SW480 (cell line): ENCODE measurements at regions not wholly inside any gene's neighbourhood (a gene's known extent, or its start where the extent isn't known, plus 50 kb on each side); places are given as distances from the start of the nearest gene placed in this dataset.
A peak's percentile ranks its signal among the peaks of the same experiment; 100 is the strongest.

Experiments used
- DNase-seq: peaks from one replicate; pipeline ENCODE4 v3.0.0-alpha.2; 2016; ENCODE audit warnings: low spot score

DNA sequence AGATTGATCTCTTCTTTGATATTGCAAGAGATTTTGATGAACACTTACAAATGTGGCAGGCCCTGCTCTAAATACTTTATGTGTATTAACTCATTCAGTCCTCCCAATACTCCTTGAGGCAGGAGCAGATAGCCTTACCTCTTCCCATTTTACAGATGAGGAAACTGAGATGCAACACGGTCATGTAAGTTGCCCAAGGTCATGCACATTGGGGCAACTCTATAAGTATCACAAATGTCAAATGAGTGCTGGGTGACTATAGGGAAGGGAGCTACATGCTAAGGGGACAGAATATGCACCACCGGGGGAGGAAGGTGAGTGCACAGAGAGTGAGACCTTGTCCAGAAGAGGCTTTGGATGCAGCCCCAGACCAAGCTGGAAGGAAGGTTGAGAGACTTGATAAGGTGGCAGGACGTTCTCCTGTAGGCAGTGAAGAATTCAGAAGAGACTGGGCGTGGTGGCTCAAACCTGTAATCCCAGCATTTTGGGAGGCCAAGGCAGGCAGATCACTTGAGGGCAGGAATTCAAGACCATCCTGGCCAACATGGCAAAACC, 132.3 kb upstream of the PWP1 start:
- no peak for DNase-seq

DNA sequence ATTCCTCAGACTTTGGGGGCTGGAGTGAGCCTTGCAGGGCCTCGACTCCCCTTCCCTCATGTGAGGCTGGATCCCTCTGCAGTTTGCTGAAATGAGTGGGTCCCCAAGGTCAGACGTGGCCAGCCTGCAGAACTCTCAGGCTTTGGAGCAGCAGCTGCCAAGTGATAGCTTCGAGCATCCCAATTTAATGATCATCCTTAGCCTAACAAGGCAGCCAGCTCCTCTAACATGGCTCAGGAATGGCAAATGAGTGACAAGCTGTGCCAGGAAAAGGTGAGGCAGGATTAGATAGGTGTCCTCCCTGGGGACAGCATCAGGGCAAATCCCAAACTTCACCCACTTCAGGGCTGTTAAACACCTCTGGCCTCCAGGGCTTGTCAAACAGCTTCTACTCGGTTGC, 130.7 kb upstream of the PWP1 start:
- DNase-seq, result no peak

- DNase-seq, result no peak
These were observed 128.6 kb upstream of the PWP1 start for GRCh38 chr12:107557026-107557425.

DNA sequence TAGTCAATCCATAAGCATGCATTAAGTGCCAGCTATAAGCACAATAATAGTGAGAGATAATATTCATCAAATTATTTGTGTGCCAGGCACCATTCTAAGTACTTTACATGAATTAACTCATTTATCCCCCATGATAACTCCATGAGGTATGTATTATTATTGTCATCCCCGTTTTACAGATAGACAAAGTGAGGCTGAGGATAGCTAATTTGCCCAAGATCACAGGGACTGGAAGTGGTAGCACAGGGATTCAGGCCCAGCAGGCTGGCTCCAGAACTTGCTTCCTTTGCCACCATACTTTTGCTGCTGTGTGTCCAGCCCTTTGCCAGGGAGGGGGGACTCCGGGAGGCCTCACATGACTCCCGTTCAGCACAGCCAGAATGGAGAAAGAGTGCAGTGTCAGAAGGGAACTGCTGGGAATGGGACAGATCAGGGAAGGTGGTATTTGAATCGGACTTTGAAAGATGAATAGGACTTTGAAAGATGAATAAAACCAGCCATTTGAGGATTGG, 128.0 kb upstream of the PWP1 start:
- no peak for DNase-seq

GRCh38 chr12:107558141-107558815, 127.3 kb upstream of the PWP1 start:
- DNase-seq, result no peak

DNA sequence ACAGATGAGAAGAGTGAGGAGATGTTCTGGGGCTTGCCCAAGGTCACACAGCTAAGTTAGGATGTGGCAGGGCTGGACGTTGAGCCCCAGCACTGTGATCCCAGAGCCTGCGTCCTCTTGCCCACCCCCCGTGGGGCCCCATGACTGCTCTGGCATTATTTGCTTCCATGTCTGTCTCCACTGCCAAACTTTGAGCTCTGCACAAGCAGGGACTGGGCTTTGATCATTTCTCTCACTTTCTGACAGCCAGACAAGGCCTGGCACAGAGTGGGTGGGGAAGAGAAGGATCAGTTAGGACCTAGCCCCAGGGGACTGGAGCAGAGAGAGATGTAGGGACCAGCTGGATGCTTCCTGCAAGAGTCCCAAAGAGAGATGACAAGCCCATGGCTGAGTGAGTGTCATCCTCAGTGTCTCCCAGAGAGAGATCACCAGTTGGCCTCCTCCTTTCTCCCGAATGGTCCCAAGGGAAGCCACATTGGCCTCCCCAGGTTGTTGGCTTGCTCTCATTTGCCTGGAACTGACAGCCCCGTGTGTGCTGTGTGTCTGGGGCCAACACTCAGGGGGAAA, 126.7 kb upstream of the PWP1 start:
- no peak for DNase-seq

- DNase-seq, result peak; percentile 1
These were observed 125.3 kb upstream of the PWP1 start for GRCh38 chr12:107560165-107560898.

- DNase-seq, result no peak
These were observed 124.7 kb upstream of the PWP1 start for GRCh38 chr12:107560899-107561285.

GRCh38 chr12:107564946-107565345, 120.7 kb upstream of the PWP1 start:
- peak; percentile 6 for DNase-seq

GRCh38 chr12:107565551-107565950, 120.0 kb upstream of the PWP1 start:
- no peak for DNase-seq

GRCh38 chr12:107567876-107568619, 117.6 kb upstream of the PWP1 start:
- DNase-seq, result no peak

- no peak for DNase-seq
These were observed 116.9 kb upstream of the PWP1 start for GRCh38 chr12:107568718-107569117.

- no peak for DNase-seq
These were observed 114.9 kb upstream of the PWP1 start for GRCh38 chr12:107570721-107571120.

- DNase-seq, result peak; percentile 4
These were observed 114.1 kb upstream of the PWP1 start for GRCh38 chr12:107571492-107571891.

DNA sequence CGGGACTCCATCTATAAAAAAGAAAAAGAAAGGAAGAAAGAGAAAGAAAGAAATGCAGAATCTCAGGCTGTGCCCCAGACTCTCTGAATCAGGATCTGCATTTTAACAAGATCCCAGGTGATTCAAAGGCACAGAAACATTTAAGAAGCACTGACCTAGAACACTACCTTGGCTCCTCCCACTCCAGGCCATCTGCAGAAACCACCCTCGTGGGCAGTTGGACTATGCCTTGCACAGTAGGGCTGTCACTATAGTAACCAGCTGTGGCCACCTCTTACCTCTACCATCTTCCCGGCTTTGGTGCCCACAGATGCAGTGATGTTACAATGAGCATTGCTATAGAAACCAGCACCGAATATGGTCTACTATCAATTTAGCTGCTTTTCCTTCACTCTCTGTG, 110.9 kb upstream of the PWP1 start:
- no peak for DNase-seq

- DNase-seq, result no peak
These were observed 104.6 kb upstream of the PWP1 start for GRCh38 chr12:107580750-107581618.

- no peak for DNase-seq
These were observed 104.0 kb upstream of the PWP1 start for GRCh38 chr12:107581619-107582015.

DNA sequence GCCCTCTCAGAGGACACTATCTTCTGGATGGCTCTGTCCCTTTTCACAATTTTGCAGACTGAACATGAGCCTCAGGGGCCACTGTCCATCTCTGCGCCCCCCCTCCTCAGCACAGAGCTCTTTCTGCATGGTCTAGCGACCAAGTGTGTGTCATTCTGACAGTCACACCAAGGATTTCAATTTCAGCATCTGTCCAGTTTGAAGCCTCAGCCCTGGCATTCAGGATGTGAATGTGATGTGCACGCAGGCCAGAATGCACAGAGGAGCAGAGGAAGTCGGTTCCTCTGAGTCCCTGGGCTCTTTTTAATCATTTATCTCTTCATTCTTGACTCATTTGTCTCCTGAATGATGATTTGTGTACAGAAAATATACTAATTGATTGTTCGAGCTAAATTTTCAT, 102.0 kb upstream of the PWP1 start:
- no peak for DNase-seq

GRCh38 chr12:107584563-107584962, 101.0 kb upstream of the PWP1 start:
- DNase-seq, result no peak

DNA sequence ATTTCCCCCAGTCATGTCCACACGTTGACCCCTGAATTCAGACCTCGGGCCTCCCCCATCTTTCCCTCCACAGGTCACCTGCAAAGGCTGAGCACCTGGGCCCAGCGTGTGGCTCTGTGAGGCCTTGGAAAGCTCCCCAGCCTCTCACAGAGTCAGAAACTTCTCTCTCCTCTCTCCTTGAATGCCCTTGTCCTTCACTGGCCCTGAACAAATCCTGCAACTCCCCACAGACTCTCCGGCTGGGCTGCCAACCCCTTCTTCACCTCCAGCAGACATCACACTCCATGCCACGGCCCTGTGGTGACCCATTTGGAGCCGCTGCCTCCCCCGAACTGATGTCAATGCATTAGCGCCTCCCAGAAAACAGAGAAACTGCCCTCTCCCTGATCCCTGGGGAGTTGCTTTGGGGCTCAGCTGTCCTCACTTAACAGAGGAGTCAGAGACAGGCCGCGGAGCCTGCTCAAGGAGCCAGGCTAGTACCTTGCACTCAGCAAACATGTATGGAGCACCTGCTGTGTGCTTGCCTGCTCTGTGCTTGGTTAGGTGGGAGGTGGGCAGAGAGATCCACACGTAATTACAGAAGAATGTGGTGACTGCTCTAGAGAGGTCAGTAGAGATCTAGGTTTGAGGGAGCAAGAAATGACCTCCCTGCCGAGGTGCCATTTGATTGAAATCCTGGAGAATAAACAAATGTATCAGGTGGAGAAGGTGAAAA, 99.2 kb upstream of the PWP1 start:
- DNase-seq, result no peak

DNA sequence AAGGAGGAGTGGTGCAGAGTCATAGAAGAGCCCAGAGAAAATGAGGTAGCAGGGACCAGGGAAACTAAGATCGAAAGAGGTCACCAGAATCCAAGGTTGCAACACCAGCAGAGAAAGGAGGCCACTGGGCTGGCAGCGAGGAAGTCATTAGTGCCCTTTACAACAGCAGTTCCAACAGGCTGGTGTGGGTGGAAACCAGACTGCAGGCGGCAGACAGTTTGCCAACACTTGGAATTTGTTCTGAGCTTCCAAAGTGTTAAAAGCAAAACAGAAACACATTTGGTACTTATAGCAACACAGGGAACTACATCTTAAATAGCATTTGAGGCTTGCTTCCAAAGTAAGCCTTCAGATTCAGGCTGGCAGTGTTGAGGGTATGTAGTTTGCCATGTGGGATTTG, 95.2 kb upstream of the PWP1 start:
- DNase-seq, result no peak
